ENCODE measurements at regions not wholly inside any gene's neighbourhood (a gene's known extent, or its start where the extent isn't known, plus 50 kb on each side); places are given as distances from the start of the nearest gene placed in this dataset.

GRCh38 chr6:27119329-27119728, 128.2 kb upstream of the PRSS16 start:
- no peaks in the 10 kb centered on the region for H3K36me3 Mint-ChIP-seq (ENCODE audit: low read depth, unreplicated experiment)
- TF ChIP-seq, protein P1, sequence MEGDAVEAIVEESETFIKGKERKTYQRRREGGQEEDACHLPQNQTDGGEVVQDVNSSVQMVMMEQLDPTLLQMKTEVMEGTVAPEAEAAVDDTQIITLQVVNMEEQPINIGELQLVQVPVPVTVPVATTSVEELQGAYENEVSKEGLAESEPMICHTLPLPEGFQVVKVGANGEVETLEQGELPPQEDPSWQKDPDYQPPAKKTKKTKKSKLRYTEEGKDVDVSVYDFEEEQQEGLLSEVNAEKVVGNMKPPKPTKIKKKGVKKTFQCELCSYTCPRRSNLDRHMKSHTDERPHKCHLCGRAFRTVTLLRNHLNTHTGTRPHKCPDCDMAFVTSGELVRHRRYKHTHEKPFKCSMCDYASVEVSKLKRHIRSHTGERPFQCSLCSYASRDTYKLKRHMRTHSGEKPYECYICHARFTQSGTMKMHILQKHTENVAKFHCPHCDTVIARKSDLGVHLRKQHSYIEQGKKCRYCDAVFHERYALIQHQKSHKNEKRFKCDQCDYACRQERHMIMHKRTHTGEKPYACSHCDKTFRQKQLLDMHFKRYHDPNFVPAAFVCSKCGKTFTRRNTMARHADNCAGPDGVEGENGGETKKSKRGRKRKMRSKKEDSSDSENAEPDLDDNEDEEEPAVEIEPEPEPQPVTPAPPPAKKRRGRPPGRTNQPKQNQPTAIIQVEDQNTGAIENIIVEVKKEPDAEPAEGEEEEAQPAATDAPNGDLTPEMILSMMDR (IDR thresholded peaks at IDR 0.05; ENCODE audit: unreplicated experiment) = no peak
- H3K27ac Mint-ChIP-seq (ENCODE audit: unreplicated experiment) = no peak overlapping the region
- DNase-seq (ENCODE audit: low spot score) = no peak
- no peak overlapping the region for H3K4me3 Mint-ChIP-seq (ENCODE audit: unreplicated experiment)
- no peaks in the 10 kb centered on the region for H3K9me3 Mint-ChIP-seq (ENCODE audit: unreplicated experiment)
- H3K27me3 Mint-ChIP-seq (ENCODE audit: unreplicated experiment) = no peaks in the 10 kb centered on the region
- H3K4me1 Mint-ChIP-seq (ENCODE audit: unreplicated experiment) = no peaks in the 10 kb centered on the region

- H3K27ac Mint-ChIP-seq (ENCODE audit: unreplicated experiment) = no peak overlapping the region
- no peaks in the 10 kb centered on the region for H3K9me3 Mint-ChIP-seq (ENCODE audit: unreplicated experiment)
- no peaks in the 10 kb centered on the region for H3K4me1 Mint-ChIP-seq (ENCODE audit: unreplicated experiment)
- TF ChIP-seq, protein P1 (IDR thresholded peaks at IDR 0.05; ENCODE audit: unreplicated experiment) = no peak
- no peaks in the 10 kb centered on the region for H3K27me3 Mint-ChIP-seq (ENCODE audit: unreplicated experiment)
- no peaks in the 10 kb centered on the region for H3K36me3 Mint-ChIP-seq (ENCODE audit: low read depth, unreplicated experiment)
- no peak overlapping the region for H3K4me3 Mint-ChIP-seq (ENCODE audit: unreplicated experiment)
- DNase-seq (ENCODE audit: low spot score) = no peak
Observed at GRCh38 chr6:27119761-27120160, 127.7 kb upstream of the PRSS16 start.

GRCh38 chr6:27121640-27122039, 125.9 kb upstream of the PRSS16 start:
- H3K36me3 Mint-ChIP-seq (ENCODE audit: low read depth, unreplicated experiment) = no peaks in the 10 kb centered on the region
- no peaks in the 10 kb centered on the region for H3K4me1 Mint-ChIP-seq (ENCODE audit: unreplicated experiment)
- TF ChIP-seq, protein P1 (IDR thresholded peaks at IDR 0.05; ENCODE audit: unreplicated experiment) = no peak
- no peaks in the 10 kb centered on the region for H3K9me3 Mint-ChIP-seq (ENCODE audit: unreplicated experiment)
- no peaks in the 10 kb centered on the region for H3K27me3 Mint-ChIP-seq (ENCODE audit: unreplicated experiment)
- DNase-seq (ENCODE audit: low spot score) = no peak
- no peak overlapping the region for H3K27ac Mint-ChIP-seq (ENCODE audit: unreplicated experiment)
- H3K4me3 Mint-ChIP-seq (ENCODE audit: unreplicated experiment) = no peak overlapping the region

DNA sequence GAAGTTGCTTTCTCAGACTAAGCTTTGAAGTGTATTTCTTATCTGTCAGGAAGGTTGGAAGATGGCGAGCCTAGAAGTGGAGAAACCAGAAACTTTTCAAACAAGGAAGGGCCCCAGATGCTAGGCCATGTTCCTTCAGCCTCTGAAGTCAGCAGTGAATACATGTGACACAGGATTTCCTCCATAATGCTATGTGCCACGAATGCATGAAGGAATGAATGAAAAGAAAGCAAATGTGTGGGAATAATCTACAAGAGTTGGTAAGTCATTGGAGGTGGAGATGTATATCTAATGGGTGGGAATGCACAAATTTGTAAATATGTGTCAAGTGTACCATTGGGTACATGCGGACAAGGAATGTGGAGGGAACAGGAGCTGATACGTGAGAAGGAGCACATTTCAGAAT, 123.2 kb upstream of the PRSS16 start:
- H3K36me3 Mint-ChIP-seq (ENCODE audit: low read depth, unreplicated experiment) = no peaks in the 10 kb centered on the region
- no peaks in the 10 kb centered on the region for H3K27me3 Mint-ChIP-seq (ENCODE audit: unreplicated experiment)
- no peak overlapping the region for H3K4me3 Mint-ChIP-seq (ENCODE audit: unreplicated experiment)
- peaks cover 5% of the 10 kb centered on the region for H3K4me1 Mint-ChIP-seq (ENCODE audit: unreplicated experiment)
- no peak overlapping the region for H3K27ac Mint-ChIP-seq (ENCODE audit: unreplicated experiment)
- TF ChIP-seq, protein P1 (IDR thresholded peaks at IDR 0.05; ENCODE audit: unreplicated experiment) = no peak
- no peak for DNase-seq (ENCODE audit: low spot score)
- H3K9me3 Mint-ChIP-seq (ENCODE audit: unreplicated experiment) = no peaks in the 10 kb centered on the region

- Mint-ChIP-seq H3K27ac (ENCODE audit: unreplicated experiment) (no peak overlapping the region), H3K27me3 (ENCODE audit: unreplicated experiment) (no peaks in the 10 kb centered on the region), H3K9me3 (ENCODE audit: unreplicated experiment) (no peaks in the 10 kb centered on the region), H3K4me3 (ENCODE audit: unreplicated experiment) (peak overlapping the region; percentile 44), H3K4me1 (ENCODE audit: unreplicated experiment) (peaks cover 5% of the 10 kb centered on the region), H3K36me3 (ENCODE audit: low read depth, unreplicated experiment) (no peaks in the 10 kb centered on the region)
- no peak for DNase-seq (ENCODE audit: low spot score)
- TF ChIP-seq, protein P1 (IDR thresholded peaks at IDR 0.05; ENCODE audit: unreplicated experiment) = no peak
Observed at GRCh38 chr6:27126046-27126814, 121.3 kb upstream of the PRSS16 start.
